Neural cell (in vitro differentiated cells): ENCODE measurements at regions not wholly inside any gene's neighbourhood (a gene's known extent, or its start where the extent isn't known, plus 50 kb on each side); places are given as distances from the start of the nearest gene placed in this dataset.

Experiments
- H2AFZ ChIP-seq: fragments of 200-600, 300-800 bp; sonication (generic), shearing (Covaris generic); 2 replicates; pipeline ENCODE4 v1.6.0; 2014; ENCODE audit warnings: low read depth, mild to moderate bottlenecking, antibody characterized with exemption, low read length, moderate library complexity
- H3F3A ChIP-seq: fragments of 200-600 bp; shearing (Covaris generic); 2 replicates; pipeline ENCODE4 v1.6.1; 2016; ENCODE audit warnings: mild to moderate bottlenecking, moderate library complexity, mixed read lengths, antibody characterized with exemption, low read length; ENCODE audit not compliant: insufficient read depth, poor library complexity, severe bottlenecking
- H3K27ac ChIP-seq: fragments of 200-600, 300-800 bp; sonication (generic), shearing (Covaris generic); 2 replicates; pipeline ENCODE4 v1.5.1; 2014; ENCODE audit warnings: mild to moderate bottlenecking, low read length, moderate library complexity
- H3K27me3 ChIP-seq: fragments of 300-800, 200-600 bp; sonication (generic), shearing (Covaris generic); 2 replicates; pipeline ENCODE4 v1.6.0; 2014; ENCODE audit warnings: mild to moderate bottlenecking, low read depth, low read length, moderate library complexity; ENCODE audit not compliant: insufficient read depth
- H3K36me3 ChIP-seq: fragments of 300-800, 200-600 bp; sonication (generic), shearing (Covaris generic); 2 replicates; pipeline ENCODE4 v1.5.1; 2014; ENCODE audit warnings: mild to moderate bottlenecking, antibody characterized with exemption, low read length, moderate library complexity; ENCODE audit not compliant: insufficient read depth
- H3K4me2 ChIP-seq: fragments of 300-800, 200-600 bp; sonication (generic), shearing (Covaris generic); 2 replicates; pipeline ENCODE4 v1.6.0; 2014; ENCODE audit warnings: mild to moderate bottlenecking, low read length
- H3K4me3 ChIP-seq: fragments of 300-800, 200-600 bp; sonication (generic), shearing (Covaris generic); 2 replicates; pipeline ENCODE4 v1.5.1; 2014; ENCODE audit warnings: mild to moderate bottlenecking, low read length, moderate library complexity
- H3K79me2 ChIP-seq: fragments of 200-600 bp; shearing (Covaris generic); replicated peaks from 2 replicates; pipeline ENCODE4 v1.6.0; 2014; ENCODE audit warnings: mild to moderate bottlenecking, low read length, moderate library complexity; ENCODE audit not compliant: insufficient read depth
- H3K9ac ChIP-seq: fragments of 300-800, 200-600 bp; sonication (generic), shearing (Covaris generic); 2 replicates; pipeline ENCODE4 v1.6.1; 2016; ENCODE audit warnings: mild to moderate bottlenecking, low read length, mixed read lengths
- H3K9me2 ChIP-seq: fragments of 200-600 bp; shearing (Covaris generic); 2 replicates; pipeline ENCODE4 v1.6.1; 2016; ENCODE audit warnings: mild to moderate bottlenecking, low read length, mixed read lengths; ENCODE audit not compliant: insufficient read depth
- H3K9me3 ChIP-seq: fragments of 200-600, 300-800 bp; sonication (generic), shearing (Covaris generic); 2 replicates; pipeline ENCODE4 v1.6.1; 2016; ENCODE audit warnings: mild to moderate bottlenecking, mixed run types, low read length, moderate library complexity, mixed read lengths
- H4K20me1 ChIP-seq: fragments of 200-600 bp; shearing (Covaris generic); 2 replicates; pipeline ENCODE4 v1.6.1; 2016; ENCODE audit warnings: mild to moderate bottlenecking, mixed run types; ENCODE audit not compliant: insufficient read depth
- EP300 ChIP-seq: fragments of 450-650 bp; conservative IDR thresholded peaks from 2 replicates; pipeline ENCODE4 v1.6.1; 2014; ENCODE audit warnings: antibody characterized with exemption, mild to moderate bottlenecking, moderate library complexity; ENCODE audit not compliant: poor library complexity, severe bottlenecking
- EZH2 ChIP-seq: fragments of 200-600, 300-800 bp; shearing (Covaris generic), sonication (generic); IDR thresholded peaks from 2 replicates; pipeline ENCODE4 v1.6.1; 2014; ENCODE audit warnings: antibody characterized with exemption, low read length, borderline replicate concordance, mild to moderate bottlenecking; ENCODE audit not compliant: insufficient read depth, poor library complexity, severe bottlenecking
- MXI1 ChIP-seq: fragments of 450-650 bp; conservative IDR thresholded peaks from 2 replicates; pipeline ENCODE4 v1.6.1; 2014; ENCODE audit warnings: antibody characterized with exemption, mild to moderate bottlenecking; ENCODE audit not compliant: poor library complexity, severe bottlenecking
- POLR2AphosphoS5 ChIP-seq: IDR thresholded peaks from 2 replicates; pipeline ENCODE4 v1.6.1; 2012
- RAD21 ChIP-seq: fragments of 450-650 bp; conservative IDR thresholded peaks from 2 replicates; pipeline ENCODE4 v1.6.1; 2014; ENCODE audit warnings: antibody characterized with exemption, mild to moderate bottlenecking, moderate library complexity
- REST ChIP-seq: IDR thresholded peaks from 2 replicates; pipeline ENCODE4 v1.6.1; 2012; ENCODE audit warnings: borderline replicate concordance
- SMC3 ChIP-seq: fragments of 450-650 bp; conservative IDR thresholded peaks from 2 replicates; pipeline ENCODE4 v1.6.1; 2014; ENCODE audit warnings: antibody characterized with exemption, mild to moderate bottlenecking, moderate library complexity; ENCODE audit not compliant: poor library complexity
- TAF1 ChIP-seq: IDR thresholded peaks from 2 replicates; pipeline ENCODE4 v1.6.1; 2012; ENCODE audit warnings: low read depth
- TF ChIP-seq, protein P1 (sequence below): fragments of 450-650 bp; IDR thresholded peaks from 2 replicates; pipeline ENCODE4 v1.5.1; 2014; ENCODE audit warnings: antibody characterized with exemption, mild to moderate bottlenecking, moderate library complexity; ENCODE audit not compliant: poor library complexity, severe bottlenecking

GRCh38 chr13:76043874-76044273 lies 407.7 kb downstream of the LMO7 start:
- H2AFZ ChIP-seq = no peak overlapping the region
- H3K27ac ChIP-seq = no peak overlapping the region
- H3K9me2 ChIP-seq = no peaks in the 10 kb centered on the region
- no peak overlapping the region for H3K9ac ChIP-seq
- no peak for TF ChIP-seq TAF1
- no peak for TF ChIP-seq EP300
- no peak for TF ChIP-seq EZH2
- TF ChIP-seq POLR2AphosphoS5 = no peak
- no peak for TF ChIP-seq REST
- no peak for TF ChIP-seq SMC3
- TF ChIP-seq MXI1 = no peak
- TF ChIP-seq, protein P1, sequence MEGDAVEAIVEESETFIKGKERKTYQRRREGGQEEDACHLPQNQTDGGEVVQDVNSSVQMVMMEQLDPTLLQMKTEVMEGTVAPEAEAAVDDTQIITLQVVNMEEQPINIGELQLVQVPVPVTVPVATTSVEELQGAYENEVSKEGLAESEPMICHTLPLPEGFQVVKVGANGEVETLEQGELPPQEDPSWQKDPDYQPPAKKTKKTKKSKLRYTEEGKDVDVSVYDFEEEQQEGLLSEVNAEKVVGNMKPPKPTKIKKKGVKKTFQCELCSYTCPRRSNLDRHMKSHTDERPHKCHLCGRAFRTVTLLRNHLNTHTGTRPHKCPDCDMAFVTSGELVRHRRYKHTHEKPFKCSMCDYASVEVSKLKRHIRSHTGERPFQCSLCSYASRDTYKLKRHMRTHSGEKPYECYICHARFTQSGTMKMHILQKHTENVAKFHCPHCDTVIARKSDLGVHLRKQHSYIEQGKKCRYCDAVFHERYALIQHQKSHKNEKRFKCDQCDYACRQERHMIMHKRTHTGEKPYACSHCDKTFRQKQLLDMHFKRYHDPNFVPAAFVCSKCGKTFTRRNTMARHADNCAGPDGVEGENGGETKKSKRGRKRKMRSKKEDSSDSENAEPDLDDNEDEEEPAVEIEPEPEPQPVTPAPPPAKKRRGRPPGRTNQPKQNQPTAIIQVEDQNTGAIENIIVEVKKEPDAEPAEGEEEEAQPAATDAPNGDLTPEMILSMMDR = no peak
- no peak for TF ChIP-seq RAD21
- no peaks in the 10 kb centered on the region for H4K20me1 ChIP-seq
- no peaks in the 10 kb centered on the region for H3K79me2 ChIP-seq
- H3K4me3 ChIP-seq = no peak overlapping the region
- H3K36me3 ChIP-seq = no peaks in the 10 kb centered on the region
- no peaks in the 10 kb centered on the region for H3F3A ChIP-seq
- H3K4me2 ChIP-seq = no peak overlapping the region
- H3K9me3 ChIP-seq = peaks cover 4% of the 10 kb centered on the region
- H3K27me3 ChIP-seq = no peaks in the 10 kb centered on the region

GRCh38 chr13:76038920-76039716 lies 403.0 kb downstream of the LMO7 start:
- peaks cover 4% of the 10 kb centered on the region for H3K9me3 ChIP-seq
- H3K4me3 ChIP-seq = no peak overlapping the region
- H3K27ac ChIP-seq = no peak overlapping the region
- no peaks in the 10 kb centered on the region for H3K27me3 ChIP-seq
- H3K79me2 ChIP-seq = no peaks in the 10 kb centered on the region
- no peaks in the 10 kb centered on the region for H3K9me2 ChIP-seq
- H3F3A ChIP-seq = no peaks in the 10 kb centered on the region
- H3K36me3 ChIP-seq = no peaks in the 10 kb centered on the region
- TF ChIP-seq TAF1 = no peak
- no peak for TF ChIP-seq REST
- no peak for TF ChIP-seq POLR2AphosphoS5
- no peak for TF ChIP-seq SMC3
- TF ChIP-seq, protein P1 = no peak
- TF ChIP-seq MXI1 = no peak
- no peak for TF ChIP-seq EP300
- no peak overlapping the region for H3K4me2 ChIP-seq
- no peak overlapping the region for H2AFZ ChIP-seq
- no peak overlapping the region for H3K9ac ChIP-seq
- H4K20me1 ChIP-seq = no peaks in the 10 kb centered on the region
